ENCODE measurements at regions not wholly inside any gene's neighbourhood (a gene's known extent, or its start where the extent isn't known, plus 50 kb on each side); places are given as distances from the start of the nearest gene placed in this dataset.

GRCh38 chr2:207478572-207478971 lies 51.2 kb upstream of the CREB1 start:
- TF ChIP-seq POLR2A (IDR thresholded peaks at IDR 0.05; ENCODE audit: low read depth) (no peak), EP300 (IDR thresholded peaks at IDR 0.05) (no peak), POLR2AphosphoS5 (IDR thresholded peaks at IDR 0.05) (no peak)
- TF ChIP-seq, protein P1, sequence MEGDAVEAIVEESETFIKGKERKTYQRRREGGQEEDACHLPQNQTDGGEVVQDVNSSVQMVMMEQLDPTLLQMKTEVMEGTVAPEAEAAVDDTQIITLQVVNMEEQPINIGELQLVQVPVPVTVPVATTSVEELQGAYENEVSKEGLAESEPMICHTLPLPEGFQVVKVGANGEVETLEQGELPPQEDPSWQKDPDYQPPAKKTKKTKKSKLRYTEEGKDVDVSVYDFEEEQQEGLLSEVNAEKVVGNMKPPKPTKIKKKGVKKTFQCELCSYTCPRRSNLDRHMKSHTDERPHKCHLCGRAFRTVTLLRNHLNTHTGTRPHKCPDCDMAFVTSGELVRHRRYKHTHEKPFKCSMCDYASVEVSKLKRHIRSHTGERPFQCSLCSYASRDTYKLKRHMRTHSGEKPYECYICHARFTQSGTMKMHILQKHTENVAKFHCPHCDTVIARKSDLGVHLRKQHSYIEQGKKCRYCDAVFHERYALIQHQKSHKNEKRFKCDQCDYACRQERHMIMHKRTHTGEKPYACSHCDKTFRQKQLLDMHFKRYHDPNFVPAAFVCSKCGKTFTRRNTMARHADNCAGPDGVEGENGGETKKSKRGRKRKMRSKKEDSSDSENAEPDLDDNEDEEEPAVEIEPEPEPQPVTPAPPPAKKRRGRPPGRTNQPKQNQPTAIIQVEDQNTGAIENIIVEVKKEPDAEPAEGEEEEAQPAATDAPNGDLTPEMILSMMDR (IDR thresholded peaks at IDR 0.05), result no peak
